SK-N-MC (cell line): ENCODE measurements at regions not wholly inside any gene's neighbourhood (a gene's known extent, or its start where the extent isn't known, plus 50 kb on each side); places are given as distances from the start of the nearest gene placed in this dataset.

ENCODE experiments used
- DNase-seq: peaks from one replicate; pipeline ENCODE4 v3.0.0-alpha.2; 2011; ENCODE audit warnings: low read depth, low spot score
- H3K27ac ChIP-seq: fragments of 200-600 bp; sonication (generic); 2 replicates; pipeline ENCODE4 v1.5.1; 2016; ENCODE audit warnings: mixed run types
- H3K36me3 ChIP-seq: fragments of 200-600 bp; sonication (generic); 2 replicates; pipeline ENCODE4 v1.6.1; 2017; ENCODE audit warnings: antibody characterized with exemption, low read length, mixed read lengths; ENCODE audit not compliant: insufficient read depth
- H3K4me3 ChIP-seq: fragments of 200-600 bp; sonication (generic); 2 replicates; pipeline ENCODE4 v1.5.1; 2016
- H3K9ac ChIP-seq: fragments of 200-600 bp; sonication (generic); 2 replicates; pipeline ENCODE4 v1.8.0; 2017; ENCODE audit warnings: mixed run types, mixed read lengths; ENCODE audit not compliant: insufficient read length
- H3K9me3 ChIP-seq: fragments of 200-600 bp; sonication (generic); 2 replicates; pipeline ENCODE4 v1.6.1; 2017; ENCODE audit warnings: low read depth, mild to moderate bottlenecking, antibody characterized with exemption, low read length, moderate library complexity, mixed read lengths
- EZH2 ChIP-seq: fragments of 200-600 bp; sonication (generic); IDR thresholded peaks from one replicate; pipeline ENCODE4 v1.6.1; 2017; ENCODE audit warnings: antibody characterized with exemption
- FOXP2 ChIP-seq: optimal IDR thresholded peaks from 2 replicates; pipeline ENCODE3; 2011; ENCODE audit warnings: mild to moderate bottlenecking, moderate library complexity; ENCODE audit not compliant: insufficient read depth; ENCODE audit errors: extremely low read length, control extremely low read depth
- POLR2AphosphoS5 ChIP-seq: IDR thresholded peaks from 2 replicates; pipeline ENCODE4 v1.6.1; 2012; ENCODE audit warnings: mild to moderate bottlenecking, low read depth, low read length, borderline replicate concordance

DNA sequence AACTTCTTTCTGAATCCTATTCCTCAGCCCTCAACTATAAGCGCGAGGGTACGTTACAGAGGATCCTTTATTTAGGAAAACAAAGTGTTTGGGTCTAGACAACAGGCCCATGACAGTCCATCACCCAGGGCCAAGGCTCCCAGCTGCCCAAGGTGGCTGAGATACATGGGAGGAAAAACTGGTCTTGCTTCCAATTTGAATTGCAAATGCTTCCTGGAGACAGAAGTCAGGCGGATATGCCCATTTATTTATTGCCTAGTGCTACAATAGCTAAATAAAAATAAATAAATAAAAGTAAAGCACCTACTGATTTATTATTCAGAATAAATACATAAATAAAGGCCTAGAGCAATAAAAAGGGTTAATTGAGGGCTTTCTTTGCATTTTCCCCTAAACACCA is 248.7 kb downstream of the DHX15 start:
- H3K9ac ChIP-seq: no peak overlapping the region
- TF ChIP-seq FOXP2 (no peak), POLR2AphosphoS5 (no peak), EZH2 (no peak)

DNA sequence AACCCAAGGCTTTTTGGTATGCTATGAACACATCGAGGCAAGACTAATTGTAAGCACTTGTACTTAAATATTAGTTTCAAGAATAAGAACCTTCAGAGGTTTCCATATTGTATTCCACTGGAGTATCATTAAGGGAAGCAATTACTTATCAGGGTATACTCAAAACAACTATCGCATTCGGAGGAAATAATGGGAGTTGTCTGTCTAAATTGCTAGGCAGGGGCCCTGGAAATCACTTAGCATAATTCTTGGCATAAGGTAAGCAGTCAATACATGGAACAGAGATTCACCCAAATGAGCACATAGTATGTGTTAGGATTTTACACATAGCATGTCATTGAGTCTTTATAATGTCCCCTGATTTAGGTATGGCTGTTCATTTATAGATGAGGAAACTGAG is 249.4 kb downstream of the DHX15 start:
- Histone ChIP-seq H3K9me3 (no peaks in the 10 kb centered on the region), H3K9ac (no peak overlapping the region), H3K4me3 (no peak overlapping the region), H3K27ac (no peak overlapping the region), H3K36me3 (no peaks in the 10 kb centered on the region)
- TF ChIP-seq POLR2AphosphoS5 (no peak), EZH2 (no peak), FOXP2 (no peak)
- no peak for DNase-seq

More for the DNA sequence above, 248.7 kb downstream of the DHX15 start:
- no peak for DNase-seq
- no peak overlapping the region for H3K27ac ChIP-seq
- no peaks in the 10 kb centered on the region for H3K36me3 ChIP-seq
- no peaks in the 10 kb centered on the region for H3K9me3 ChIP-seq
- no peak overlapping the region for H3K4me3 ChIP-seq

DNA sequence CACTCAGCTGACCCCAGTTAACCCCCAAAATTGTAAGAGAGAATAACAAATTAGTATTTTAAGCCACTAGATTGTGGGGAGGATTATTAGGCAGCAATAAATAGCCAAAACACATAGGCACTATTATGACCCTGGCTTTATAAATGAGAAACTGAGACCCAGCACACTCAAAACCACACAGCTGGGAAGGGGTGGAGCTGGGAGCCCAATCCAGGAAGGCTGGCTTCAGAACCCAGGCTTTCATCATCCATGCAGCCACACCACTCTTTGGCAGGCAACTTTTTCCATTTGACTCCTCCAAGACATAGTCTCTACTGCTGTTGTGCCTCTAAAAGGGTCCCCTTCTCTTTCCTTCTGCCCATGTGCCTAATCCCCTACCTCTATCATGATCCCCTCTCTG is 253.8 kb downstream of the DHX15 start:
- DNase-seq: no peak
- TF ChIP-seq FOXP2: no peak
- TF ChIP-seq POLR2AphosphoS5: no peak
- no peak for TF ChIP-seq EZH2
- Histone ChIP-seq H3K36me3 (no peaks in the 10 kb centered on the region), H3K4me3 (no peak overlapping the region), H3K9me3 (no peaks in the 10 kb centered on the region), H3K27ac (no peak overlapping the region), H3K9ac (no peak overlapping the region)

DNA sequence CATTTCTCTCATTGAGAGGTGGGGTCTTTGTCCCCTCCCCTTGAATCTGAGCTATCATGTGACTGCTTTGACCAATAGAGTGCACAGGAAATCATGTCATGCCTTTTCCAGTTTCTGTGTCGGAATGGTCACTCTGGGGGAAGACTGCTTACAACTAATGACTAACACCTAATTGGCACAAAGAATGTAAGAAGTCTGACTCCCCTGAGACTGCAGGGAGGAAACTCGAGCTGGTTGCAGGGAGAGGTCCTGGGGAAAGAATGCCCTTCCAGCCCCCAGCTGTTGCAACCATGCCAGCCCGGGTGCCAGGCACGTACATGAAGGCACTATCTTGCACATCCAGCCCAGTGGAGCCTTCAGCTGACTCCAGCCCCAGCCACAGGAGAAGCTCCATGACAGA is 254.2 kb downstream of the DHX15 start:
- Histone ChIP-seq H3K9ac (no peak overlapping the region), H3K9me3 (no peaks in the 10 kb centered on the region), H3K4me3 (no peak overlapping the region), H3K27ac (no peak overlapping the region), H3K36me3 (no peaks in the 10 kb centered on the region)
- no peak for TF ChIP-seq EZH2
- TF ChIP-seq POLR2AphosphoS5: no peak
- no peak for TF ChIP-seq FOXP2
- DNase-seq: no peak

DNA sequence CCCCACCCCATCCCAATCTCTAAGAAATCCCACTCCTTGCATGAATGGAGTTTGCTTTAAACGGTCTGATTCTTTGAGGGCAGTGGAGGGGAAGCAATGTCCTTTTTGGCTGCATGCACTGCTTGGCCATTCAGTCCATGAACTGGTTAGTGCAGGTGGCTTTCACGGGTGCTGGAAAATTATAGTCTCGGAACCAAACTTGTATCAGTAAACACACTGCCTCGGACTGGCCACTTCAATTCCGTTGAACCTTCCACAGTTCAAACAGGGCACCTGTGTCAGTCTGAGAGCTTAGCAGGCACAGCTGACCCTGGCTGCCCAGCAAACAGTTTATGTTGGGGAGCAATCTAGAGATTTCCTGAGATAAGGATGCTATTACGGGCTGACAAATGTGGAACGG is 255.6 kb downstream of the DHX15 start:
- Histone ChIP-seq H3K4me3 (no peak overlapping the region), H3K9ac (no peak overlapping the region), H3K27ac (no peak overlapping the region), H3K9me3 (no peaks in the 10 kb centered on the region), H3K36me3 (no peaks in the 10 kb centered on the region)
- no peak for DNase-seq
- TF ChIP-seq POLR2AphosphoS5: no peak
- TF ChIP-seq FOXP2: no peak
- no peak for TF ChIP-seq EZH2

DNA sequence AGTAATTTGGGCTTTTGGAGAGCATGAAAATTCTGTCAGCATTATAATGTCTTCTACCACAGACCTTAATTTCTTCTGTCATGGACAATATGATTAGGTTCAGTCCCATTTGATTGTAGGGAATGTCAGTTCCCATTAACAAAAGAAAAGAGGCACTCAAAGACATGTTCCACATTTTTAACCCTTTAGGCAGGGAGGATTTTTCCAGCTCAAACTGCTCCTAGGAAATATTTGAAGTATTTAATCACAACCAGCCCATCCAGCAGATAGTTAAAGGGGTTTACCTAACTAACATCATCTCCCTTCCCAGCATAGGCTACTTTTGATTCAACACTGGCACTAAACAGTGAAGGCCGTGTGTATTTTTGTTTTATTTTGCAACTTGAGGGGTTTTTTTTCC is 256.0 kb downstream of the DHX15 start:
- H3K27ac ChIP-seq: no peak overlapping the region
- TF ChIP-seq EZH2 (no peak), FOXP2 (no peak), POLR2AphosphoS5 (no peak)
- no peak overlapping the region for H3K9ac ChIP-seq
- H3K9me3 ChIP-seq: no peaks in the 10 kb centered on the region
- DNase-seq: no peak
- H3K36me3 ChIP-seq: no peaks in the 10 kb centered on the region
- no peak overlapping the region for H3K4me3 ChIP-seq

DNA sequence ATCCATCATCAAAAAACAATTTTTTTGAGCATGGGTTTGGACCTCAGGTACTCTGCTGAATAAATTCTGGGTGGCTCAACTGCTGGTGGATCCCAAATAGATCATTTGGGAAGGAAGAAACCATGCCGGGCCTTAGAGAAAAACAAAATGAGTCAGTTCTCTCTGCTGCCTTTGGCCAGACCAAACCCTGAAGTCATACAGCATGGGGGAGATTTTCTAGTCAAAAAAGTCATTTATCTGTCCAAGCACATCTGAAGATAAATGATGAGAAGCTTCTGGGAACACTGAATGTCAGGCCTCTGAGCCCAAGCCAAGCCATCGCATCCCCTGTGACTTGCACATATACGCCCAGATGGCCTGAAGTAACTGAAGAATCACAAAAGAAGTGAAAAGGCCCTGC is 261.4 kb downstream of the DHX15 start:
- Histone ChIP-seq H3K9ac (no peak overlapping the region), H3K27ac (no peak overlapping the region), H3K9me3 (no peaks in the 10 kb centered on the region), H3K4me3 (no peak overlapping the region), H3K36me3 (no peaks in the 10 kb centered on the region)
- TF ChIP-seq POLR2AphosphoS5: no peak
- TF ChIP-seq EZH2: no peak
- TF ChIP-seq FOXP2: no peak
- DNase-seq: no peak

DNA sequence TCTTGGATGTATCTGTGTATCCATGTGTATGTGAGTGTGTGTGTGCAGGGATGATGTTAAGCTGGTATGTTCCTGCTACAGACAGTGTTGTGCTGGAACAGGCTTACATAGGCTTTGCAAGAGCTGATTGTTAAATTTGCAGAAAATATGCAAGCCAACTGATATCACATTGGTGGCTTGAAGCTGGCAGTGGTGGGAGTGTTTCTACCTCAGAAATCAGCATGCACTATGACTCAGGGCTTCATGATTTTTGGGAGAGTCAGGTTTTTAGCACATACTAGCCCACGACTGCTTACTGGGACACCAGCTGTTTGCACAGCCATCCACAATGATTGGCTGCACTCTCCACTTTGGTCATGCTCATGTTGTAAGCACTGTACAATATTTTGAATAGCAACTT is 261.8 kb downstream of the DHX15 start:
- no peak for DNase-seq
- Histone ChIP-seq H3K4me3 (no peak overlapping the region), H3K36me3 (no peaks in the 10 kb centered on the region), H3K27ac (no peak overlapping the region), H3K9me3 (no peaks in the 10 kb centered on the region), H3K9ac (no peak overlapping the region)
- no peak for TF ChIP-seq POLR2AphosphoS5

DNA sequence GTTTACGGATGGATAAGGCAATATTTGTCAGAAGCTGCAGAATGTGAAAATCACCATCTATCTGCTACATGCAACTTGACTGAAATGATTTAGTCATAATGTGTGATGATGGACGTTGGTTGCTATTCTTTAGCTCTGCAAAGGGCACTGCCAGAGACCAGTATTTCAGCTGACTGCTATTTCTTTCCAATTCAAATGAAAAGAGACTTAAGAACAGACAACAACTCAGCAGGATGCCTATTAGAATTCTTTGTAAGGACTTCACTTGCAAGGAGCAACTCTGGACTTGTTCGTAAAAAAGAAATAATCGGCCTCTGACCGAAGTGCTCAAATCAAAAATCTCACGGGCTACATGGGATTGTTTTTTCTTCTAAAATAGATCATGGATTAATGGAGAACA is 262.7 kb downstream of the DHX15 start:
- H3K36me3 ChIP-seq: no peaks in the 10 kb centered on the region
- no peak overlapping the region for H3K9ac ChIP-seq
- H3K27ac ChIP-seq: no peak overlapping the region
- DNase-seq: no peak
- H3K9me3 ChIP-seq: no peaks in the 10 kb centered on the region
- no peak overlapping the region for H3K4me3 ChIP-seq
- TF ChIP-seq POLR2AphosphoS5 (no peak), EZH2 (no peak), FOXP2 (no peak)

DNA sequence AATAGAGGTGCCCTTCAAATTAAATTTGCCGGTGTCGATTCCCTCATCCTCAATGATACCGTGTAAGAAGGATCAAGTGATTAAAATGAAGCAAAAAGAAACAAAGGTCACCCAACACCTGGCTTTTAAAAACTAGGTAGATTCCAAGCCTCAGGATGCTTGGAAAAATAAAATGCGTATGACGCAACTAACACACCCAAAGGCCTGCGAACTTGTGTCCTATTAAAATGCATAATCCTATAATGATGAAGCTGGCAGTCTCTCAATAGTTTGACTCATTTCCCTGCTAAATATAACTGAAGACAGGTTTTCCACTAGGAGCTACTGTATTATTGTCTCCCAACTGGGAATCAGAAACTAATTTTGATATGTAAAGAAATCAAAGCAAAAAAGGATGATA is 263.2 kb downstream of the DHX15 start:
- no peak overlapping the region for H3K27ac ChIP-seq
- no peak overlapping the region for H3K9ac ChIP-seq
- H3K36me3 ChIP-seq: no peaks in the 10 kb centered on the region
- no peak overlapping the region for H3K4me3 ChIP-seq
- no peaks in the 10 kb centered on the region for H3K9me3 ChIP-seq
- TF ChIP-seq POLR2AphosphoS5: no peak
- TF ChIP-seq EZH2: no peak
- no peak for TF ChIP-seq FOXP2
- DNase-seq: no peak
